Renal cortical epithelial cell (primary cell): ENCODE measurements at regions not wholly inside any gene's neighbourhood (a gene's known extent, or its start where the extent isn't known, plus 50 kb on each side); places are given as distances from the start of the nearest gene placed in this dataset.

Experiments
- DNase-seq: peaks from one replicate; pipeline ENCODE4 v3.0.0-alpha.2; 2011; ENCODE audit warnings: low read depth

DNA sequence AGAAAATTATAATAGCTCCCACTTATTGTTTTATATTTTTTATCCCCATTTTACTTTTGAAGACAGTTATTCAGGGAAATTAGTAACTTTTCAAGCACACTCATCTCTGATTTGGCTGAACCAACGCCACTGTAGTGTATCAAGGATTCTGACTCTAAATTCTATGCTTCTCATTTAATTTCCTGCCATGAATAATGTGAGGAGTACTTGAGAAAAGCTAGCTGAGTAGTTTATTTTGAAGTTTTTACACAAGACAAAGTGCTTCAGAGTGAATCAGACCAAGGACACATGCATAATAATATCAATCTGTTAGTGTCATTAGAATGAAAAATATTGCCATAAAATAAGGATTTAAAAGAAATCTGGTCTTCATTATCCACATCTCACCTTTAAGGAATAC lies 329.9 kb downstream of the SLITRK6 start:
- DNase-seq: no peak

DNA sequence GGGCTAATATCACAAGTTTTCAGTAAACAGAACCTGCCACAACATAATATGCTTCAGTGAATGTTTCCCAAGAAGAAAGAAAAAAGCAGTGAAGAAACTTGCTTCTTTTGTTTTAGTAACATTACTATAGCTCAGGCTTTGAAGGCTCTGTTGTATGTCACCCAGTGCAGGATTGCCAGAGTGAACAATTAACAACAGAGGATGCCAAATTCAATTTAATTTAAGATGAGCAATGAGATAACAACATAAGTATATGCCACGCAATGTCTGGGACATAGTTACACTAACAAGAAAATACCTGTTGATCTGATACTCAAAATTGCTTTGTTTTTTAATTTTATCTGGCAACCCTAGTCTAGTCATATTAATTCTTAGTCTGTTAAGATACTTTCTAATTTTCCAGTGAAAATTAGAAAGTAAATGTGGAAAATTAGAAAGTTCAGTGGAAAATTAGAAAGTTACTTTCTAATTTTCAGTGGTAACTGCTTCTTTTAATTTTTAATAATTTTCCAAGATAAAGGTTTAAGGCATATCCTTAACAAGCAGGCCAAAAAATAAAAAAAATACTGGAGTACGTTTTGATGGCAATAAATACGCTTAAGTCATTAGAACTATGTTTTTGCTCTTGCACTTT lies 336.3 kb downstream of the SLITRK6 start:
- DNase-seq: no peak

DNA sequence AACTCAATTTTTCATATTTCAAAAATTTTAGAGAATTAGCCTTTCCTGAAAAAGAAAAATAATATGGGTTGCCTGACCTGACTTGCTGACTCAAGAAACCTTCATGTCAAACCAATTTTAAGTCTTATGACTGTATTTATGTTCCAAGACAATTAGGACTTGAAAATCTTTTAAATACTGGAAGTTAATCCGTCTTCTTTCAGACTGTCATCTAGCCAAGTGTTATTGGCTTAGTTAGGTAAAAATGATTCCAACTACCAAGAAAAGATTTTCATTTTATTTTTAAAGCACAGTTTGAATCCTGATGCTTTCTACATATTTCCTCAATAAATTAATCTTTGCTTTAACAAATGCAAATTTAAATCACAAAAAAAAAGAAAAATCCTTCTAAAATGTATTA lies 337.6 kb downstream of the SLITRK6 start:
- no peak for DNase-seq

DNA sequence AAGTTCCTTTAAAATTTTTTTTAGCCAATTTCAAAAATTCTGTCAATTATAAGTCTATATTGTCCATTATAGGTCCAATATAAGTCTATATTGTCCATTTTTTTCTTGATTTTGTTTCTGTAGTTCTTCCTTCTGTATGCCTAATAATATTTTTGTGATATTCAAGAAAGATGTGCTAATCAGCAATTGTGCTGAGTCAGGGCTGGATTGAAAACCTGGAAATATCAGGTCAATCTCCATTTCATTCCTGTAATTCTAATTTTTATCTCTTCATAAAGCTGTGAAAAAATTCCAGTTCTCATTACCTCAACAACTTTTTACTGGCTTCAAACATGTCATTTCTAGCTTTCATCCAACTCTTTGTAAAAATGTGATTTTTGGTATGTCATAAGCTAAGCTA lies 353.7 kb downstream of the SLITRK6 start:
- no peak for DNase-seq

DNA sequence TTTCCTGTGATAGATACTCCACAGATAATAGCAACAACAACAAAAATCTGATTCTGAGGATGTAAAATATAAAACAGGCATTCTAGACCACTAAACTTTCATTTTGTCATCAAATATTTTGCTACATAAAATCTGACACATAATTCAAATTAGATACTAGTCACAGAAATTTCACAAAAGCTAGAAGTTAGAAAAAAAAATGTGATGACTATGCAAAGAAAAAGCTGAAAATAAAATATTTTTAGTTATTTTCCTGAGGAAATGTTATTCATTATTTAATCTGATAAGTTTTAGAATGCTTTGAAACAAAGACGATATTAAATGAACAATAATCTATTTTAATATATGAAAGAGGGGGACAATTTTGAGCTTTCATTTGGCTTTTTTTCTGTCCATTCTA lies 357.2 kb downstream of the SLITRK6 start:
- no peak for DNase-seq

DNA sequence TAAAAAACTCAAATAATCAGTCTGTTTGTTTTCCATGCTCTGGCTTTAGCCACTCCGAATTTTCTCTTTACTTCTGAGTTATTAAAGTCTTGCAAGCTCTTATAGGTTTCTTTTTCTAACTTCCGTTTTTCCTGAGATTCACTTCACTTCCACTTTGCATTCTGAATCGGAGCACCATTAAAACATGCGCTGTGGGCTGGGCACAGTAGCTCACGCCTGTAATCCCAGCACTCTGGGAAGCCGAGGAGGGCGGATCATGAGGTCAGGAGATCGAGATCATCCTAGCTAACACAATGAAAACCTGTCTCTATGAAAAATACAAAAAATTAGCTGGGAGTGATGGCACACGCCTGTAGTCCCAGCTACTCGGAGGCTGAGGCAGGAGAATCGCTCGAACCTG lies 357.9 kb downstream of the SLITRK6 start:
- DNase-seq: no peak

DNA sequence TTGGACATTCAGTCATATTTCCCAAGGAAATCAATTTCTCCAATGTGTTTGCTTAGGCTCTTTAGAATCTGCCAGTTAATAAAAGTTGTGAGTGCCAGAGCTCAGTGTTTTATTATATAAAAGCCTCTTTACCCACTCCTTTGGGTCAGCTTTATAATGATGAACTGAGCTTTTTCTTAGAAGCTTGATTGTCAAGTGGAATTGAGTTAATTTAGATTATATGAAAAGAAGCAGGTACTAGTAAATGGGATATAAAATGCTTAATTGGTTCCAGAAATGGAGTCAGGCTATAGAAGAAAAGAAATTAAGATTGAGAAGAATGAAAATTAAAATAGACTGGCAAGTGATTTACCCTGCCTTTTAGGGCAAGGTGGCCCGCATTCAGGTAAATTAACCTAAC lies 363.2 kb downstream of the SLITRK6 start:
- DNase-seq: no peak

DNA sequence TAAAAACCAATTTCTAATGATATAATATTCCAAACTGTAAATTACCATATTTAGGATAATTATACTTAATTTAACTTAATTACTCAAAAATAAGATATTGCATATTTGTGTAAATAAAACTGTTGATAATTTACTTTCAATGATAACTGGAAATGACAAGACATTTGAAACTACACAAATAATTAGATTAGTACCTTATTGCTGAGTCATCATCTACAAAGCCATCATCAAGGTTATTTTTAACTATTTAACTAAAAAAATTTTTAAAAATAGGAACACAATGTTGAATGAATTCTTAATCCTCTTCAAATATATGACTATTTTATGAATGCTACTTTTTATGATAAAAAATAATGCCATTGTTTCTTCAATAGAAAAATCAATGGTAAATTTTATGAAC lies 364.3 kb downstream of the SLITRK6 start:
- no peak for DNase-seq

DNA sequence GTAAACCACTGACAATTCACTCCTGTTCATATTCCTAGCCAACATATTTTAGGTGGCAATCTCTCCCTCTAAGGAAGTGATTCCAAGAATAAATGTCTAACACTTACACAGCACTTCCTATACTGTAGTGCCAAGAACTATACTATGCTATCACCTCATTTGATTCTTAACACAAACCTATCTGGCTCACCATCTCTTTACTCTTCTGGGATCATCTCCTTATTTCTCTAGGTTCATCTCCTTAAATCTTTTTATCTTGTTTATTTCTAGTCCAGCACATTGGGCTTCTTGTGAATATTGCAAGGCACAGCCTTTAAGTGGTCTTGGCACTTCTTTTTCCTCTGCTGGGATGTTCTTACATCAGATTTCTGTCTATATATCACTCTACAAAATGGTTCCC lies 366.3 kb downstream of the SLITRK6 start:
- DNase-seq: no peak

DNA sequence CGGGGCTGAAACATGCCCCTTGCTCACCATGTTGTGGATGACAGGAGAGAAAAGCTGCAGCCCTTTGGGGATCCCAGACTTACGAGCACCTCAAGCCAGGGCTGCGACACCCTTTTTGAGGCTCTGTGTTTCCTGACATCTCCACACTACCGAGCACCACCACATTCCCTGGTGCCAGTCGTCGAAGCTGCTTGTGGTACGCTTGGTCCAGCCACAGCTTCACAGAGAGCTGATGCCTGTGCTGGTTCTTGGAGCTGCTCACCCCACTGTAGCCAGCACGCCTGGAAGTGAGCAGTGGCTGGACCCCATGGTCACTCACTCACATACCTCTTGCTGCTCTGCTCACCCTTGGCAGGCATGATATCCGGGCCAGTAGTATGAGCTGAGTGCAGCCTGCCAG lies 367.5 kb downstream of the SLITRK6 start:
- no peak for DNase-seq

DNA sequence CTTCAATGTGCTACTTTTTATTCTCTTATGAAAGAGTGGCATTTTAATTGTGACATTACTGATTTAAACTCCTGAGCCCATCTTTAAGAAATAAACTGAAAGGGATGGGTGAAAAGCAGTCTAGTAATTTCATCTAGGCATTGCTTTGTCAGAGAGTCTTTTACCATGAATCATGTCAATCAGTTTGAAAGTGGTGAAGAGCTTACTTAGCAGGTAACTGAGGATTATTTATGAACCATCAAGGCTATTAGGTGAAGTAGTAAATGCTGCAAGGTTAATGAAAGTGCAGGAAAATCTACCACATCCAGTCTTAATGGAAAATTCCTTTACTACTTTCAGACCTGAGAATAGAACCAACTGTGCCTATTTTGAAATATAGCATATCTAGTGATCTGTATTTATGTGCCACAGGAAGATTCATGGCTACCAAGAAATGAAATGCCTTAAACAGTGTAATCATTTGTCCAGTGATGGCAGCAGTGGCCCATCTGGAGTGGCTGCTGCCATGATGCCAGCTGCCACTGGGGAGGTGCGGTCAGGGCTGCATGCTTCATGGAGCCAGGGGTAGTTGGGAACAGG lies 368.9 kb downstream of the SLITRK6 start:
- DNase-seq: no peak

DNA sequence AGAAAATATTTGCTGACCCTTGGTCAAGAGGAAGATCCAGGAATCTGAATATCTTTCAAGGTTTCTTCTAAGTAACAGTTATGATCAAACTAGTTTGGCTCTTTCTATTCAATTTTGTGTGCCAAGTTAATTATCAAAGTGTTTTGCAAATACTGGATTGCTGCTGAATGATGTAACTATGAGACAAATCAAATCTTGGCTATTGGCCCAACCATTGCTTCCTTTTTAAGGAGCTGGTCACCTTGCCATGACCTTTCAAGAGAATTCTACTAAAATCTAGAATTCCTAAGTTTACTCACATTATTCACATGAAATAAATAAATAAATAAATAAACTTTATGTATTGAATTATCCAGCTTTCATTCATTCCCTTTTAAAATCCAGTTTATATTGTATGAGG lies 371.8 kb downstream of the SLITRK6 start:
- DNase-seq: no peak

DNA sequence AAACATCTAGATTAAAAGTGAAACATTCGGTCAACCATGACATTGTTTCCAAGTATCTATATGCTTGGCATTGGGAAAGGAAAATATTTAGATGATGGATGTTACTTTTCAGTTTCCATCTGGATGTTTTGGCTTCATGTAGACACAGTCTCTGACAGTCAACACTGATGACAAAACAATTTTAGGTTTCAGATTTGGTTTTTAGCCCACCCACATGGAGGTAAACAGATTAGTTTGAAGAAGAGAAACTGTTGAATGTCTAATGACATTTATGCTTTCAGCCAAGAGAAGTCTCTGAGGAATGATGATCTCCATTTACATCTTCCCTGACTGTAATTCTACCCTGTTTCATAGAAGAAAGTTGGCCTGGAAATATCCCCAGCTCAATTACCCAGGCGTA lies 379.1 kb downstream of the SLITRK6 start:
- no peak for DNase-seq

DNA sequence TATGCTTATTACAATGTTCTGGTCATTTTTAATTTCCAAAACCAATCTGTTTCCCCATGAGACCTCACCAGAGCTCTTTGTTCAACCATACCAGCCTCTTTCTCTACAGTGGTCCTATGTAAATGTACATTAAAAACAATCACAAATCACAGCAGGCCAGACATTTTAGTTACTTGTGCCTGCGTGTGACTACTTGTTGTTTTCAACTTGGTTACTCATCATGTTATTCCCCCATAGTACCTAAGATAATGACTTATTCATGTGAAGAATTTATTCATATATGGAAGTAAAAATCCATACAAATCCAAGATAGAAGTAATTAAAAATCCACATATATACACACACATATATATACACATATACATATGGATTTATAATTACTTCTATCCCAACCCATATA lies 379.6 kb downstream of the SLITRK6 start:
- no peak for DNase-seq

DNA sequence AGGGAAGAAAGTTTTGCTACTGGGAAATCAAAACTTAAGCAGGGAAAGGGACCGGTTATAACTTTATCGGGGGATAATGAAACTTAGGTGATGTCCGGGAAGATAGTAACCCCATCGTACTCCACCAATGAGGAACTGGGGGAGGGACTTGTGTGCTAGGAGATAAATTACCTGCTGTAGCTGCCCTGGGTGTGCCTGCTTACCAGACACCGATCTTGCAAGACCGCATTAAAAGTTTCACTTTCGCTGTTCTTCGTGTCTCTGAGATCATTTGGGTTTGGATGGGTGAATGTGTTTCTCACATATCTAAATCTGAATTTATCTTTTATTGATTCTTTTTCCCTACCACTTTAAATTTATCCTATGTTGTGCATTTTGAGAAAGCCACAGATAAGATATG lies 381.4 kb downstream of the SLITRK6 start:
- DNase-seq: no peak

DNA sequence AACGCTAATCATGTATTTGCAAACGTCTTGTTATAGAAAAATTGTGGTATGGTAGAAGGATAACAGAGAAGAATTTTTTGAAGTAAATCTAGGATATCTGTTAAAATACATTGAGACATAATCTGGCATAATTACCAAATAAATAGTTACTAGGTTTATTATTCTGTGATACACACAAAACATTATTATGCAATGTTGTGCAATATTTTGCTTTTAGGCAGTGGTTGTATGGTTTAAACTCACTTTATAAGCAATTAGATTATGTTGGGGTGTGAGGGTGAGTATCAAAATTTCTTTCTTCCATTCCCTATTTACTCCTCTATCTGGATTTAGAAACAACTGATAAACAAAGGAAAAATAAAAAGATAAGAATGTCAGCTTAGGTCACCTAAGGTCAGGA lies 385.6 kb downstream of the SLITRK6 start:
- no peak for DNase-seq

DNA sequence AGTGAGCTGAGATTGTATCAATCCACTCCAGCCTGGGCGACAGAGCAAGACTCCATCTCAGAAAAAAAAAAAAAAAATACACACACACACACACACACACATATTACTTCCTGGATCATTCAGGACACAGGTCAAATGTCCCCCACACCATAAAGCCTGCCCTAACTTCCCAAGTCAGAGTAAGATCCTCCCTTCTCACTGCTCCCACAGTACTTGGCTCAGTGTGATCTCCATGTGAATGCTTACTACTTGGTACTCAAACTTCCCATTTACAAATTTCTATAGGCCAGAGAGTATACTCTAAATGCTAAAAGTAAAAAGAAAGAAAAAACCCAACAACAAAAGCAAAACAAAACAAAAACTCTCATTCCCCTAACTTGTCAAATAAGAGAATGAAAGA lies 386.8 kb downstream of the SLITRK6 start:
- no peak for DNase-seq

DNA sequence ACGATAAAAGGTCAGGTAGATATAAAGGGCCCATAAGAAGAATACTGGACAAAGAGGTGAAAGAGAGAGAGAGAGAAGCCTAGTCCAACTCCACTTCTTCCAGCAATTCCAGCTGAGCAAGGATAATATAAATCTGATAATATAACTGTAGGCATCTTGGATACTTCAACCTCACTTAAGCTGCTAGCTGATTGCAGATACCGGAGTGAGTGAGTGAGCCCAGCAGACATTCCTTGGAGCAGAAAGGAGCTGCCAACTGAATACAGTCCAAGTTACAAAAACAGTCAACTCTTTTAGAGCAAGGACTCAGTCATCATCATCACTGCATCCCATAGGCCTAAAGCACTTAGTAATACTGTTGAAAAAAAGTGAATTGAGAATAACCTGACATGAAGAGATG lies 387.6 kb downstream of the SLITRK6 start:
- no peak for DNase-seq

DNA sequence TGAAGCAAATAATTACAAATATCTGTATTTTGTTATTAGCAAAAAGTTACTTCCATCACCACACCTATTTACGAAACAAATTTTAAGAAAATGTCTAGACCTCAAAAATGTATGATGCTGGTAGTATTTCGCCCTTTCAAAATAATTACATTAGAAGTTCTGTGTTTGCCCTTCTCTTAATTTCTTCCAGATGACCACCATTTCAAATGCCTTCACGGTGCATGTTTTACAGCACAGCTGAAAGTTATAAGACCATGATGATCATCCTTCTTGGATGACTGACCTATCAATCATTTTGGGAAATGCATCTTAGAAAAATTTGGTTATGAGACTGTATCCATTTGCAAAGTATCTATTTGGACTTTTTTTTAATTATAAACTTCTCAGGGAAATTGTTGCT lies 390.8 kb downstream of the SLITRK6 start:
- DNase-seq: no peak

DNA sequence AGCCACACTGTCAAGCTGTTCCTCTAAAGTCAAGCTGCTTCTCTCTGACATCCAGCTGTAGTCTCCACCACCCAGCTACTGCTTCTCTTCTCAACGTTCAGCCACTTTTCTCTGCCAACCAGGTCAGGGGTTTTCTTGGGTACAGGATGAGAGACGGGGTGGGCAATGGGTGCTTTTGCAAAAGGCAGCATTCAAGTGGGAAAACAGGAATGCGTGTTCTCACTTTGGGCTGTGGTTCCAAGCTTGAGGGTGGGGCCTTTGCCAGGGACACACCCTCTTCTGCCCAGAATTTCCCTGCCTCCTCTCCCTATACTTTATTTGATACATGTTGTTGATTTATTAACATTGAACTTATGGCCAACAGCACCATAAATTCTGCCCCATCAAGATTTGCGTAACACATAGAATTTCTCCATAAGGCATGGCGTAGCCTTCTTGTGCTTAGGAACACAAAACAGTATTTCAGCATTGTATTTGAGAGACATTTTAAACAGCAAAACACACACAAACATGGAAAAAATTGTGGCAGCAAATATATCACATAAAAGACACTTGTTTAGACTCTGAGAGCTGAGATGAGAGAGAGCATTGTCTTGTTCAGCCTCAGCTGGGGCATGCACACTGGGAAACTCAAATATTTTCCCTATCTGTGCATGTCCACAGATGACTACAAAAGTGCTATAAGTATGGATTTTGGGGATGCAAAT lies 392.8 kb downstream of the SLITRK6 start:
- no peak for DNase-seq

DNA sequence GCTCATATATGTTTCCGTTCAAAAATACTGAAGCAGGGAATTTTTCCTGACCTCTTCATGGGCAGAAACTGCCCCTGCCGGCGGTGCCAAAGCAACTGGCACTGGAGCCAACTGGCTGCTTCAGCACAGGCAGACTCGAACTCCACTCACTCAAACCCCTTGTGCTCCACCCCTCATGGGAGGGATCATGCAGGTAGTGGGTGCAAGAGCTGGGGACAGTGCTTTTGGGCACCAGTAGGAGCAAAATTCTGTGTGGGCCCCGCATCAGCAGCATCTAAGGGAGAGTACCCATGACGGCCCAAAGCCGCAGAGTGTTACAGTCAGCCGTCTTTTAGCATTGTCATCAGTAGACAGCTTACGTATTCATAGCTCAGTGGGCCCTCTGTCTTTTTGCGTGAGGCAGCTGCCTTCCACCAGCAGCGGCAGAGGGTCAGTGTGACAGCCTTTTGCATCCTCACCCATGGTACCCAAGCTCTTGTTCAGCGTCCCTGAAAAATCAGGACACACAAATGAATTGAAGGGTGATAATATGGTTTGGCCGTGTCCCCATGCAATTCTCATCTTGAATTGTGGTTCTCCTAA lies 393.8 kb downstream of the SLITRK6 start:
- DNase-seq: no peak

DNA sequence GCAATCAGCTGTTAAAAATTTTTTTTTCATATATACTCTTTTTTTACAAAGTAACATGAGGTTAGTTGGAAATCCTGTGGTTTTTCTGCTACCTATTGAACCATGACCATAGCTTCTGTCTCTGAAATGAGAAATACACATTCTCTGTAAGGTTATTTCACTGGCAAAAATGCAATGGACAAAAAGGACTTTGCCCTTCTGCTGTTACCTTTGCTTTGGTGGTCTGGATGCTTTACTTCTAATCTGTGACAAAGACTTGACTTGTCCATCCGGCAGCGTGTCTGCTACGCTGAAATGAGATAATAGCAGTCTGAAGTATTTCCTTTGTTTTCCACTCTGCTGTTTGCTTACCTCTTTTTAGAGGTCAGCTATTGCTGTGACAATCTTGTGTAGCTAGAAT lies 412.8 kb downstream of the SLITRK6 start:
- peak; percentile 9 for DNase-seq

DNA sequence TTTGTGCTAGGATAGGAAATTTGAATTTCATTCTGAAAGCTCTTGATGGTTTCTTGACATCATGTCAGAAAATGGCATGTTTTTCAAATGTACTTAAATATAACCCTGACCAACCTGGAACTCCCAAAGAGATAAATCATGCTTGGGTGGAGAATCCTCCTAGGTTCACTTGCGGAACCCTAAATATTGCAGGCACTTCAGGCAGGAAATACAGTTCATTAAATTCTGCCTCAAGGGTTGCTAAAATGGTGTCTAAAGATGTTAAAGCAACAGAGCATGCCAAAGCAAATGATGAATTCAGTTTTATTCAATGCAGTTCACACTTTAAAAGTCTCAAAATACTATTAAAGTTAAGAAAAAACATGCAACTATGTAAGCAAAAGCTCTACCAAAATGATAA lies 415.9 kb downstream of the SLITRK6 start:
- DNase-seq: no peak
